HL-60 (cell line): ENCODE measurements at regions not wholly inside any gene's neighbourhood (a gene's known extent, or its start where the extent isn't known, plus 50 kb on each side); places are given as distances from the start of the nearest gene placed in this dataset.

Source experiments
- CTCF ChIP-seq: IDR thresholded peaks from one replicate; pipeline ENCODE4 v1.5.1; 2011; ENCODE audit warnings: low read length, control low read depth, inconsistent platforms; ENCODE audit not compliant: insufficient read depth
- GABPA ChIP-seq: IDR thresholded peaks from 2 replicates; pipeline ENCODE4 v1.6.1; 2012; ENCODE audit warnings: low read depth
- POLR2AphosphoS5 ChIP-seq: IDR thresholded peaks from 2 replicates; pipeline ENCODE4 v1.6.1; 2012; ENCODE audit warnings: low read depth
- TF ChIP-seq, protein P1 (sequence below): IDR thresholded peaks from 2 replicates; pipeline ENCODE4 v1.6.1; 2012; ENCODE audit warnings: low read depth; ENCODE audit not compliant: insufficient replicate concordance

DNA sequence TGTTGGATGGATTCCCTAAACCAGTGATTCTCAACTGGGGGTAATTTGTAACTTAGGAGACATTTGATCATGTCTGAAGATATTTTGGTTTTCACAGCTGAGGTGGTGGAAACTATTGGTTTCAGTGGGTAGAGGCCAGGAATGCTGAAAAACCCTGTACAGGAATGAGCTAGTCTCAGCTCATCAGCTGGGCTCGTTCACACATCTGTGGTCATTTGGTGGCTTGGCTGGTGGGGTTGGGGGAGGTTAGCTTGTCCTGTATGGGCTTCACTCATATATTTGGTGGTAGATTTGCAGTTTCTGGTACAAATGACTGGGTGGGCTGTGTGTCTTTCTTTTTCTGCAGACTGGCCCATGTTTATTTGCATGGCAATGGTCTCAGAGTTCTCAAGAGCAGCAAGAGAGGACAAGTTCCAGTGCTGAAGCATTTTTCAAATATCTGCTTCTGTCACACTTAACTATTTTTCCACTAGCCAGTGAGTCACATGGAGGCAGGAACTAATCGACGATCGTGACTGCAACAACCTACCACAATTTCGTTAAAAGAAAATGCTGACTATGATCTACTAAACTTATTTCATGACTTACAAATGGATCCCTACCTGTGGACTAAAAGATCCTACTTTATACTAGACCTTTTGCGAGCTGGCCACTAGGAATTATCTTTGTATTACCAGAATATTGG lies 321.7 kb upstream of the PLXNA2 start:
- TF ChIP-seq CTCF (no peak), POLR2AphosphoS5 (no peak), GABPA (no peak)
- TF ChIP-seq, protein P1, sequence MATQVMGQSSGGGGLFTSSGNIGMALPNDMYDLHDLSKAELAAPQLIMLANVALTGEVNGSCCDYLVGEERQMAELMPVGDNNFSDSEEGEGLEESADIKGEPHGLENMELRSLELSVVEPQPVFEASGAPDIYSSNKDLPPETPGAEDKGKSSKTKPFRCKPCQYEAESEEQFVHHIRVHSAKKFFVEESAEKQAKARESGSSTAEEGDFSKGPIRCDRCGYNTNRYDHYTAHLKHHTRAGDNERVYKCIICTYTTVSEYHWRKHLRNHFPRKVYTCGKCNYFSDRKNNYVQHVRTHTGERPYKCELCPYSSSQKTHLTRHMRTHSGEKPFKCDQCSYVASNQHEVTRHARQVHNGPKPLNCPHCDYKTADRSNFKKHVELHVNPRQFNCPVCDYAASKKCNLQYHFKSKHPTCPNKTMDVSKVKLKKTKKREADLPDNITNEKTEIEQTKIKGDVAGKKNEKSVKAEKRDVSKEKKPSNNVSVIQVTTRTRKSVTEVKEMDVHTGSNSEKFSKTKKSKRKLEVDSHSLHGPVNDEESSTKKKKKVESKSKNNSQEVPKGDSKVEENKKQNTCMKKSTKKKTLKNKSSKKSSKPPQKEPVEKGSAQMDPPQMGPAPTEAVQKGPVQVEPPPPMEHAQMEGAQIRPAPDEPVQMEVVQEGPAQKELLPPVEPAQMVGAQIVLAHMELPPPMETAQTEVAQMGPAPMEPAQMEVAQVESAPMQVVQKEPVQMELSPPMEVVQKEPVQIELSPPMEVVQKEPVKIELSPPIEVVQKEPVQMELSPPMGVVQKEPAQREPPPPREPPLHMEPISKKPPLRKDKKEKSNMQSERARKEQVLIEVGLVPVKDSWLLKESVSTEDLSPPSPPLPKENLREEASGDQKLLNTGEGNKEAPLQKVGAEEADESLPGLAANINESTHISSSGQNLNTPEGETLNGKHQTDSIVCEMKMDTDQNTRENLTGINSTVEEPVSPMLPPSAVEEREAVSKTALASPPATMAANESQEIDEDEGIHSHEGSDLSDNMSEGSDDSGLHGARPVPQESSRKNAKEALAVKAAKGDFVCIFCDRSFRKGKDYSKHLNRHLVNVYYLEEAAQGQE, result no peak
